Mammary epithelial cell (primary cell): ENCODE measurements at regions not wholly inside any gene's neighbourhood (a gene's known extent, or its start where the extent isn't known, plus 50 kb on each side); places are given as distances from the start of the nearest gene placed in this dataset.

Experiments used
- EZH2 ChIP-seq: IDR thresholded peaks from 2 replicates; pipeline ENCODE4 v1.6.1; 2012; ENCODE audit warnings: low read length, inconsistent platforms, borderline replicate concordance
- TF ChIP-seq, protein P1 (sequence below), 2 donors: IDR thresholded peaks in 1 of 2; conservative IDR thresholded peaks in 1 of 2; 2 replicates each; pipeline ENCODE4 v1.5.1; 2011 to 2012; ENCODE audit warnings: inconsistent platforms in 2 of 2, low read length in 2 of 2, mild to moderate bottlenecking in 2 of 2, control low read depth in 1 of 2, low read depth in 1 of 2; ENCODE audit not compliant: insufficient read depth in 1 of 2; ENCODE audit errors: extremely low read depth in 1 of 2

DNA sequence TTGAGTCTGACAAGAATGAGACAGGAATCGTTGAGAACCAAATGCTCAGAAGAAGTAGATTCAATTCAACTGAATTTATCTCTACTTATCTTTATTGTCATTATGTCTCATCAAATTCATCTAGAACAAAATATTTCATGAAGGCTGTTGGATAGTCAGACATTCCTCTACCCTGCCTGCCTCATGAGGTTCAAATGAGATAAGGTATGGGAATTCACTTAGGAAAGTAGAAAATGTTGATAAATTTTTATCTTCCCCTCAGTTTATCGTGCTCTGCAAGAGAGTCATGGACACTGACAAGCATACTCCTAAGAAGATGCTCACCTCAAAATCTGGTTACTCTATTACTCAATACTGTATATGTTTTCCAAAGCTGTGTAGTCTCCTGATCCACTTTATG is 149.7 kb upstream of the CDIN1 start:
- TF ChIP-seq, protein P1, sequence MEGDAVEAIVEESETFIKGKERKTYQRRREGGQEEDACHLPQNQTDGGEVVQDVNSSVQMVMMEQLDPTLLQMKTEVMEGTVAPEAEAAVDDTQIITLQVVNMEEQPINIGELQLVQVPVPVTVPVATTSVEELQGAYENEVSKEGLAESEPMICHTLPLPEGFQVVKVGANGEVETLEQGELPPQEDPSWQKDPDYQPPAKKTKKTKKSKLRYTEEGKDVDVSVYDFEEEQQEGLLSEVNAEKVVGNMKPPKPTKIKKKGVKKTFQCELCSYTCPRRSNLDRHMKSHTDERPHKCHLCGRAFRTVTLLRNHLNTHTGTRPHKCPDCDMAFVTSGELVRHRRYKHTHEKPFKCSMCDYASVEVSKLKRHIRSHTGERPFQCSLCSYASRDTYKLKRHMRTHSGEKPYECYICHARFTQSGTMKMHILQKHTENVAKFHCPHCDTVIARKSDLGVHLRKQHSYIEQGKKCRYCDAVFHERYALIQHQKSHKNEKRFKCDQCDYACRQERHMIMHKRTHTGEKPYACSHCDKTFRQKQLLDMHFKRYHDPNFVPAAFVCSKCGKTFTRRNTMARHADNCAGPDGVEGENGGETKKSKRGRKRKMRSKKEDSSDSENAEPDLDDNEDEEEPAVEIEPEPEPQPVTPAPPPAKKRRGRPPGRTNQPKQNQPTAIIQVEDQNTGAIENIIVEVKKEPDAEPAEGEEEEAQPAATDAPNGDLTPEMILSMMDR (conservative IDR thresholded peaks at IDR 0.05 in 1 of 2, IDR thresholded peaks at IDR 0.05 in 1 of 2; ENCODE audit: extremely low read depth in 1 of 2, insufficient read depth in 1 of 2, low read depth in 1 of 2, low read length in 2 of 2), result no peak
- no peak for TF ChIP-seq EZH2
